ENCODE measurements at regions not wholly inside any gene's neighbourhood (a gene's known extent, or its start where the extent isn't known, plus 50 kb on each side); places are given as distances from the start of the nearest gene placed in this dataset.
A peak's percentile ranks its signal among the peaks of the same experiment; 100 is the strongest.

DNA sequence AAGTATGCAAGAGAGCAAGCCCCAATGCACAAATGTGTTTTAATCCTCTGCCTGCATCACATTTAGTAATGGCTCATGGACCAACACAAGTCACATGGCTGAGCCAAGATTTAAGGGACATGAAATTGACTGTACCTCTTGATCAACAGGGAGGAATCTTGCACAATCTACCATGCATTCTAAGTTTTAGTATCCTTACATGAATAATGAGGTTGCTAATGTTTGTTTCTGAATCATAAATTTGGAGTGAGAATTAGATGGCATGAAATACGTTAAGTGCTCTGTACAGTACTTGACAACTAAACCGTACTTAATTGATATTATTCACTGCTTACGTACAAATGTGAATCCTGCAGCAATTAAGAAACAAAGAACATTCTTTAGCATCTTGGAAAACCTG, 553.8 kb upstream of the JAG1 start:
- no peak for ATAC-seq
- TF ChIP-seq GLIS3 (CRISPR knock-in tag; IDR thresholded peaks at IDR 0.05) = no peak
- no peak for TF ChIP-seq TOX (CRISPR knock-in tag; IDR thresholded peaks at IDR 0.05; ENCODE audit: borderline replicate concordance)
- TF ChIP-seq ARNTL (CRISPR knock-in tag; IDR thresholded peaks at IDR 0.05; ENCODE audit: borderline replicate concordance, low read depth) = no peak
- no peak for TF ChIP-seq SNAI2 (CRISPR knock-in tag; IDR thresholded peaks at IDR 0.05)
- TF ChIP-seq ZNF8 (CRISPR knock-in tag; IDR thresholded peaks at IDR 0.05) = no peak
- TF ChIP-seq, protein P1, sequence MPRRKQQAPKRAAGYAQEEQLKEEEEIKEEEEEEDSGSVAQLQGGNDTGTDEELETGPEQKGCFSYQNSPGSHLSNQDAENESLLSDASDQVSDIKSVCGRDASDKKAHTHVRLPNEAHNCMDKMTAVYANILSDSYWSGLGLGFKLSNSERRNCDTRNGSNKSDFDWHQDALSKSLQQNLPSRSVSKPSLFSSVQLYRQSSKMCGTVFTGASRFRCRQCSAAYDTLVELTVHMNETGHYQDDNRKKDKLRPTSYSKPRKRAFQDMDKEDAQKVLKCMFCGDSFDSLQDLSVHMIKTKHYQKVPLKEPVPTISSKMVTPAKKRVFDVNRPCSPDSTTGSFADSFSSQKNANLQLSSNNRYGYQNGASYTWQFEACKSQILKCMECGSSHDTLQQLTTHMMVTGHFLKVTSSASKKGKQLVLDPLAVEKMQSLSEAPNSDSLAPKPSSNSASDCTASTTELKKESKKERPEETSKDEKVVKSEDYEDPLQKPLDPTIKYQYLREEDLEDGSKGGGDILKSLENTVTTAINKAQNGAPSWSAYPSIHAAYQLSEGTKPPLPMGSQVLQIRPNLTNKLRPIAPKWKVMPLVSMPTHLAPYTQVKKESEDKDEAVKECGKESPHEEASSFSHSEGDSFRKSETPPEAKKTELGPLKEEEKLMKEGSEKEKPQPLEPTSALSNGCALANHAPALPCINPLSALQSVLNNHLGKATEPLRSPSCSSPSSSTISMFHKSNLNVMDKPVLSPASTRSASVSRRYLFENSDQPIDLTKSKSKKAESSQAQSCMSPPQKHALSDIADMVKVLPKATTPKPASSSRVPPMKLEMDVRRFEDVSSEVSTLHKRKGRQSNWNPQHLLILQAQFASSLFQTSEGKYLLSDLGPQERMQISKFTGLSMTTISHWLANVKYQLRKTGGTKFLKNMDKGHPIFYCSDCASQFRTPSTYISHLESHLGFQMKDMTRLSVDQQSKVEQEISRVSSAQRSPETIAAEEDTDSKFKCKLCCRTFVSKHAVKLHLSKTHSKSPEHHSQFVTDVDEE (CRISPR knock-in tag; IDR thresholded peaks at IDR 0.05) = no peak

DNA sequence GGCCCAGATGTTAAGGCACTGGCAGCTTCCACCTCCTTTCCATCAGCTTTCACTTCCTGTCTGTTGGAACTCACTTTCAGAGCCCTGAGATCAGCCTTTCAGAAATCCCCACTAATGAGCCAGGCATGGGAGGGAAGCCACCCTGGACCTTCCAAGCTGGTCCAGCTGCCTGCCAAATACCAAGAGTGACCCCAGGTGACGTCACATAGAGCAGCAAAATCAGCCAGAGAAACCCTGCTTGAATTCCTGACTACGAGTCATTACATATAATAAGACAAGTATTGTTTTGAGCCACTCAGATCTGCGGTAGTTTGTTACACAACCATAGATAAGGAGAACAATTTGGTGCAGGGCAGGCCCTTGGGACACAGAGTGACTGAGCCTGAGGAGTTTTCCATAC, 556.0 kb upstream of the JAG1 start:
- ATAC-seq = peak; percentile 76
- TF ChIP-seq, protein P1 (CRISPR knock-in tag; IDR thresholded peaks at IDR 0.05) = no peak
- no peak for TF ChIP-seq CSDC2 (CRISPR knock-in tag; IDR thresholded peaks at IDR 0.05)
- no peak for TF ChIP-seq ZNF70 (CRISPR knock-in tag; IDR thresholded peaks at IDR 0.05)
- TF ChIP-seq TOX (CRISPR knock-in tag; IDR thresholded peaks at IDR 0.05; ENCODE audit: borderline replicate concordance) = no peak
- TF ChIP-seq ISL1 (CRISPR knock-in tag; IDR thresholded peaks at IDR 0.05) = peak; percentile 19; the same call in 1 of the 2 replicates

DNA sequence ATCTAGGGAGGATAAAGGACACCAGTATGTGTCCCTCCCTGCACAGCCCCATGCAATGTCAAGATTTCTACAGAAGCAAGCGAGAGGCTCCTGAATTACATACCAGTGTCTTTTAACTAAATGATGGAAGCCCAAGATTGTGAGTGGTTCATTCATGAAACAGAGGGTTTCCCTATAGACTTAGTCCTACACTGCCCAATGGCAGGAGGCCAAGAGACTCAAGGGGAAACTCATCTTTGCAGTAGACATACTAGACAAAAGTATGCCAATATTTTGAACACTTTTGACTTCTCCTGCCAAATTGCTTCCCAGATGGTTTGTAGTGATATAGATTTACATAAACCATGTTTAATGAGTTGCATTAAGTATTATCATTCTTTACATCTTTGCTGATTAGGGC, 557.2 kb upstream of the JAG1 start:
- TF ChIP-seq RARB (CRISPR knock-in tag; IDR thresholded peaks at IDR 0.05) (no peak), ZNF8 (CRISPR knock-in tag; IDR thresholded peaks at IDR 0.05) (no peak), ZNF565 (CRISPR knock-in tag; conservative IDR thresholded peaks at IDR 0.05; ENCODE audit: low read depth) (no peak), ZFP3 (CRISPR knock-in tag; IDR thresholded peaks at IDR 0.05) (no peak), ZNF70 (CRISPR knock-in tag; IDR thresholded peaks at IDR 0.05) (no peak), SNAI2 (CRISPR knock-in tag; IDR thresholded peaks at IDR 0.05) (no peak), ESRRG (CRISPR knock-in tag; IDR thresholded peaks at IDR 0.05) (no peak)
- TF ChIP-seq, protein P2, sequence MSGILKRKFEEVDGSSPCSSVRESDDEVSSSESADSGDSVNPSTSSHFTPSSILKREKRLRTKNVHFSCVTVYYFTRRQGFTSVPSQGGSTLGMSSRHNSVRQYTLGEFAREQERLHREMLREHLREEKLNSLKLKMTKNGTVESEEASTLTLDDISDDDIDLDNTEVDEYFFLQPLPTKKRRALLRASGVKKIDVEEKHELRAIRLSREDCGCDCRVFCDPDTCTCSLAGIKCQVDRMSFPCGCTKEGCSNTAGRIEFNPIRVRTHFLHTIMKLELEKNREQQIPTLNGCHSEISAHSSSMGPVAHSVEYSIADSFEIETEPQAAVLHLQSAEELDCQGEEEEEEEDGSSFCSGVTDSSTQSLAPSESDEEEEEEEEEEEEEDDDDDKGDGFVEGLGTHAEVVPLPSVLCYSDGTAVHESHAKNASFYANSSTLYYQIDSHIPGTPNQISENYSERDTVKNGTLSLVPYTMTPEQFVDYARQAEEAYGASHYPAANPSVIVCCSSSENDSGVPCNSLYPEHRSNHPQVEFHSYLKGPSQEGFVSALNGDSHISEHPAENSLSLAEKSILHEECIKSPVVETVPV (CRISPR knock-in tag; IDR thresholded peaks at IDR 0.05) = no peak
- no peak for ATAC-seq

DNA sequence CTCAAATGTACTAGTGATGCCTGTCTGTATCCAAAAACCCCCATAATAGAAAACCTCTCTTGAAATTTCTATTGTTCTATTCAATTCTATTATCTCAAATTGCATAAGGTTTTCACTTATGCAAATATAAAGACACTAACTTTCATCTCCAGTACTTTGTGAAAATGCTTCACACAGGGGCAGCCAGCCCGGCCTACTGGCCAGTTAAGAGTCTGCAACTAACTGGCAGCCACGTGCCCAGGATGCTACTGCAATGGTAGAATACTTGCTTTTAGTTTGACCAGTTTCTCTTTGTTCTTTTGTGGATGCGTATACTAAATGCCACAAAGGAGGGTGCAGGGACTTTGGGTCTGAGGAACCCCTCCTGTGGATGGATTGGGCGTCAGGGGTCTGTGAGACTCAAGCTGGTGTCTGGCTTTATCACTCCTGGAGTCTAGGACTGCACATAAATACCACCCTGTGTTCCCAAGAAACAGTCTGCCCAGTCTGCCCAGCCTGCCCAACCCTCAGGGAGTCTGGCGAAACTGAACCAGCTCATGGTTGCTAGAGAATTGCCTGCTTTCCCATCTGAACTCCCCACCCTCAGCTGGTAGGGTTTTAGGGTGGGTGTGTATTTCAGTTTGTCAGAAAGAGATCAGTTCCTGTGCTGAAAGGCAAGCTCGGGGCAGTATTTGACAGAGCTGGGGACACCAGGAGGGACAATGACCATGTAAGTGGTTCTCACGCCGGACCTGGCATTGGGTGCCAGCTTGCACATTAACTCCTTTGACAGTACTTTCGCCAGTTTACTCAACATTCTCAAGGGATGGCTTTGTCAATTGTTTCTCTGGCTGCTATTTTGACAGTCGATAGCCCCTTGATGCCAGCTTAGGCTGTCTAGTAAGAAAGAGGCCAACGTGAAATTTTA, 558.2 kb upstream of the JAG1 start:
- ATAC-seq = no peak
- TF ChIP-seq RARB (CRISPR knock-in tag; IDR thresholded peaks at IDR 0.05) (no peak), BACH2 (CRISPR knock-in tag; IDR thresholded peaks at IDR 0.05; ENCODE audit: borderline replicate concordance) (no peak), ZFP30 (CRISPR knock-in tag; IDR thresholded peaks at IDR 0.05) (no peak), CSDC2 (CRISPR knock-in tag; IDR thresholded peaks at IDR 0.05) (no peak), ESRRG (CRISPR knock-in tag; IDR thresholded peaks at IDR 0.05) (no peak), TCF4 (CRISPR knock-in tag; IDR thresholded peaks at IDR 0.05; ENCODE audit: borderline replicate concordance) (no peak), SNAI2 (CRISPR knock-in tag; IDR thresholded peaks at IDR 0.05) (no peak), OSR1 (CRISPR knock-in tag; IDR thresholded peaks at IDR 0.05) (no peak), ZC3H10 (CRISPR knock-in tag; IDR thresholded peaks at IDR 0.05) (no peak), ARNTL (CRISPR knock-in tag; IDR thresholded peaks at IDR 0.05; ENCODE audit: borderline replicate concordance, low read depth) (no peak), ZNF565 (CRISPR knock-in tag; conservative IDR thresholded peaks at IDR 0.05; ENCODE audit: low read depth) (no peak)
- TF ChIP-seq, protein P3, sequence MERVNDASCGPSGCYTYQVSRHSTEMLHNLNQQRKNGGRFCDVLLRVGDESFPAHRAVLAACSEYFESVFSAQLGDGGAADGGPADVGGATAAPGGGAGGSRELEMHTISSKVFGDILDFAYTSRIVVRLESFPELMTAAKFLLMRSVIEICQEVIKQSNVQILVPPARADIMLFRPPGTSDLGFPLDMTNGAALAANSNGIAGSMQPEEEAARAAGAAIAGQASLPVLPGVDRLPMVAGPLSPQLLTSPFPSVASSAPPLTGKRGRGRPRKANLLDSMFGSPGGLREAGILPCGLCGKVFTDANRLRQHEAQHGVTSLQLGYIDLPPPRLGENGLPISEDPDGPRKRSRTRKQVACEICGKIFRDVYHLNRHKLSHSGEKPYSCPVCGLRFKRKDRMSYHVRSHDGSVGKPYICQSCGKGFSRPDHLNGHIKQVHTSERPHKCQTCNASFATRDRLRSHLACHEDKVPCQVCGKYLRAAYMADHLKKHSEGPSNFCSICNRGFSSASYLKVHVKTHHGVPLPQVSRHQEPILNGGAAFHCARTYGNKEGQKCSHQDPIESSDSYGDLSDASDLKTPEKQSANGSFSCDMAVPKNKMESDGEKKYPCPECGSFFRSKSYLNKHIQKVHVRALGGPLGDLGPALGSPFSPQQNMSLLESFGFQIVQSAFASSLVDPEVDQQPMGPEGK (CRISPR knock-in tag; IDR thresholded peaks at IDR 0.05; ENCODE audit: borderline replicate concordance) = no peak
- TF ChIP-seq, protein P2 (CRISPR knock-in tag; IDR thresholded peaks at IDR 0.05) = no peak
- TF ChIP-seq, protein P1 (CRISPR knock-in tag; IDR thresholded peaks at IDR 0.05) = no peak
